PC-9 (cell line): ENCODE measurements at regions not wholly inside any gene's neighbourhood (a gene's known extent, or its start where the extent isn't known, plus 50 kb on each side); places are given as distances from the start of the nearest gene placed in this dataset.

ENCODE experiments used
- EZH2 ChIP-seq: fragments of 200-600 bp; sonication (generic); IDR thresholded peaks from 2 replicates; pipeline ENCODE4 v1.8.0; 2017; ENCODE audit warnings: antibody characterized with exemption, low read depth
- TF ChIP-seq, protein P1 (sequence below): fragments of 200-600 bp; sonication (generic); conservative IDR thresholded peaks from 2 replicates; pipeline ENCODE4 v1.6.1; 2017; ENCODE audit warnings: mixed run types, antibody characterized with exemption, mild to moderate bottlenecking, moderate library complexity

DNA sequence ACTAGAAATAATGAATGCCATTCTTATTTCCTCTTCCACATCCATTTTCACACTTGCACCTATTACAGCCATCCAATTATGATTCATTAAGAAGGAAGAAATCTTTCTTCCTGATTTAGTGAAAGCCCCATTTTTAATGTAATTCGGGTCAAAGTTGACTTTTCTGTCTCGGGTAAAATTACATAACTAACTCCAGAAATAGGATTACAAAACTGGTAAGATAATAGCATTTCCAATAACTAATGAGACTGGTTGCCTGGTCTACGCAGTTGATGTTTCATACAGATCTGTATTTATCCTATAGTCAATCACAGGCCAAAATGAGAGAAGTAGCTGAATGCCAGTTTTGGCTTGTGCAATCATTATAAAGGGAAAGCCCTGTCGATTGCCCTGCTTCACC is 651.5 kb upstream of the NRP1 start:
- TF ChIP-seq, protein P1, sequence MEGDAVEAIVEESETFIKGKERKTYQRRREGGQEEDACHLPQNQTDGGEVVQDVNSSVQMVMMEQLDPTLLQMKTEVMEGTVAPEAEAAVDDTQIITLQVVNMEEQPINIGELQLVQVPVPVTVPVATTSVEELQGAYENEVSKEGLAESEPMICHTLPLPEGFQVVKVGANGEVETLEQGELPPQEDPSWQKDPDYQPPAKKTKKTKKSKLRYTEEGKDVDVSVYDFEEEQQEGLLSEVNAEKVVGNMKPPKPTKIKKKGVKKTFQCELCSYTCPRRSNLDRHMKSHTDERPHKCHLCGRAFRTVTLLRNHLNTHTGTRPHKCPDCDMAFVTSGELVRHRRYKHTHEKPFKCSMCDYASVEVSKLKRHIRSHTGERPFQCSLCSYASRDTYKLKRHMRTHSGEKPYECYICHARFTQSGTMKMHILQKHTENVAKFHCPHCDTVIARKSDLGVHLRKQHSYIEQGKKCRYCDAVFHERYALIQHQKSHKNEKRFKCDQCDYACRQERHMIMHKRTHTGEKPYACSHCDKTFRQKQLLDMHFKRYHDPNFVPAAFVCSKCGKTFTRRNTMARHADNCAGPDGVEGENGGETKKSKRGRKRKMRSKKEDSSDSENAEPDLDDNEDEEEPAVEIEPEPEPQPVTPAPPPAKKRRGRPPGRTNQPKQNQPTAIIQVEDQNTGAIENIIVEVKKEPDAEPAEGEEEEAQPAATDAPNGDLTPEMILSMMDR: no peak
- TF ChIP-seq EZH2: no peak
